ENCODE measurements at regions not wholly inside any gene's neighbourhood (a gene's known extent, or its start where the extent isn't known, plus 50 kb on each side); places are given as distances from the start of the nearest gene placed in this dataset.

- H3K79me1 ChIP-seq (ENCODE audit: low read depth, low read length) = no peaks in the 10 kb centered on the region
- H2BK120ac ChIP-seq (replicated peaks; ENCODE audit: low read depth, low read length) = no peak overlapping the region
- no peak overlapping the region for H3K4me3 ChIP-seq (ENCODE audit: extremely low read depth in 1 of 4, insufficient read depth in 2 of 4, low read depth in 3 of 4, low read length in 4 of 4)
- no peak overlapping the region for H2BK15ac ChIP-seq (ENCODE audit: low read length)
- no peak for TF ChIP-seq TAF1 (IDR thresholded peaks at IDR 0.05; ENCODE audit: low read depth, low read length)
- TF ChIP-seq ATF2 (IDR thresholded peaks at IDR 0.05; ENCODE audit: low read length) = no peak
- no peak for TF ChIP-seq BCL11A (IDR thresholded peaks at IDR 0.05; ENCODE audit: low read depth in 2 of 2, low read length in 2 of 2)
- no peak for TF ChIP-seq ASH2L (IDR thresholded peaks at IDR 0.05; ENCODE audit: low read length)
- no peak overlapping the region for H4K5ac ChIP-seq (ENCODE audit: insufficient read length, low read depth, low read length)
- H3K14ac ChIP-seq (ENCODE audit: insufficient read length) = no peak overlapping the region
- H3K27me3 ChIP-seq (replicated peaks in 1 of 4; ENCODE audit: control insufficient read depth in 3 of 4, extremely low read depth in 1 of 4, insufficient read depth in 3 of 4, low read length in 3 of 4) = no peaks in the 10 kb centered on the region
- DNase-seq (ENCODE audit: low read depth in 1 of 2, low spot score in 2 of 2) (no peak), FAIRE-seq (no peak)
- H3K23ac ChIP-seq (ENCODE audit: insufficient read length) = no peak overlapping the region
- H2BK12ac ChIP-seq (ENCODE audit: low read depth, low read length) = no peak overlapping the region
- H2BK5ac ChIP-seq (ENCODE audit: low read depth, low read length) = no peak overlapping the region
- H3K18ac ChIP-seq (ENCODE audit: extremely low read depth, low read length) = no peak overlapping the region
- H3K27ac ChIP-seq (ENCODE audit: low read depth, low read length) = no peak overlapping the region
- no peak overlapping the region for H3K56ac ChIP-seq (replicated peaks; ENCODE audit: insufficient read length, low read depth, low read length)
- no peak overlapping the region for H3K4ac ChIP-seq (replicated peaks; ENCODE audit: insufficient read length, low read depth, low read length)
- CTCF ChIA-PET (ENCODE audit: partially characterized antibody) = no interaction called here
- no peak overlapping the region for H4K8ac ChIP-seq (ENCODE audit: extremely low read depth, insufficient read depth, low read length)
- no peak overlapping the region for H2AFZ ChIP-seq (ENCODE audit: low read length)
- H3K23me2 ChIP-seq (ENCODE audit: low read depth, low read length) = no peaks in the 10 kb centered on the region
- peaks cover 3 to 8% of the 10 kb centered on the region in 2 experiments; a peak in 1 of 4 replicates for H3K9me3 ChIP-seq (ENCODE audit: insufficient read depth in 2 of 2, low read depth in 1 of 2, low read length in 1 of 2)
- H4K91ac ChIP-seq (replicated peaks; ENCODE audit: insufficient read length, low read length) = no peak overlapping the region
- POLR2A ChIA-PET (ENCODE audit: partially characterized antibody) = no interaction called here
- 85% methylated on average over 2 of the region's 2 CpGs; no CpG with 5 or more reads in 1 of the 2 experiments for WGBS, 2 experiments (ENCODE audit: extremely low coverage in 1 of 2, insufficient coverage in 1 of 2, insufficient read length in 1 of 2, insufficient replicate concordance in 2 of 2, low coverage in 1 of 2, low lambda C conversion rate in 2 of 2, missing lambda C conversion rate in 1 of 2)
- H2AK5ac ChIP-seq (ENCODE audit: low read depth, low read length) = no peak overlapping the region
- no peaks in the 10 kb centered on the region for H3K4me1 ChIP-seq (replicated peaks in 1 of 4; ENCODE audit: control insufficient read depth in 3 of 4, insufficient read depth in 4 of 4, low read length in 3 of 4)
- H3K9ac ChIP-seq (replicated peaks in 1 of 4; ENCODE audit: extremely low read depth in 1 of 4, low read depth in 3 of 4, low read length in 3 of 4) = no peak overlapping the region
- no peaks in the 10 kb centered on the region for H3K79me2 ChIP-seq (ENCODE audit: control insufficient read depth in 1 of 2, insufficient read depth in 2 of 2, low read length in 2 of 2)
- peaks cover 0 to 2% of the 10 kb centered on the region in 2 experiments for H4K20me1 ChIP-seq (replicated peaks in 1 of 2; ENCODE audit: control insufficient read depth in 1 of 2, insufficient read depth in 2 of 2, low read length in 2 of 2)
- no peak overlapping the region for H2BK20ac ChIP-seq (ENCODE audit: low read length)
- no peak overlapping the region for H3K4me2 ChIP-seq (ENCODE audit: insufficient read depth in 1 of 2, low read depth in 2 of 2, low read length in 2 of 2)
- H3K36me3 ChIP-seq (ENCODE audit: control insufficient read depth in 2 of 4, insufficient read depth in 4 of 4, low read length in 3 of 4) = no peaks in the 10 kb centered on the region
Observed at GRCh38 chr12:93176610-93177126, 201.1 kb upstream of the NUDT4 start.

Data from H1 (cell line).